Activated CD4-positive, alpha-beta memory T cell treated with anti-CD3 and anti-CD28 coated beads, Interleukin-2, amount 10 ng/mL, durations not matched to agents 7 days and 5 days (primary cell): ENCODE measurements at regions not wholly inside any gene's neighbourhood (a gene's known extent, or its start where the extent isn't known, plus 50 kb on each side); places are given as distances from the start of the nearest gene placed in this dataset.

ENCODE experiments used
- CTCF ChIA-PET: fragments of 350-600 bp; sonication (Branson Sonifier 250); formaldehyde crosslinking; loops from one replicate; lab custom pipeline; 2021; ENCODE audit warnings: antibody characterized with exemption, inconsistent platforms; lab: Charles Lee
- POLR2A ChIA-PET: fragments of 350-600 bp; sonication (Branson Sonifier 250); formaldehyde crosslinking; loops from one replicate; lab custom pipeline; 2021; ENCODE audit warnings: antibody characterized with exemption; lab: Charles Lee
- DNase-seq: peaks from one replicate; pipeline ENCODE4 v3.0.0-alpha.2; 2020
- H3K27ac Mint-ChIP-seq: one replicate; pipeline ENCODE4 v1.8.0; 2021; ENCODE audit warnings: mild to moderate bottlenecking, mixed read lengths
- H3K27me3 Mint-ChIP-seq: one replicate; pipeline ENCODE4 v1.8.0; 2021; ENCODE audit warnings: mixed read lengths
- H3K36me3 Mint-ChIP-seq: one replicate; pipeline ENCODE4 v1.8.0; 2021; ENCODE audit warnings: low read depth, mixed read lengths
- H3K4me1 Mint-ChIP-seq: one replicate; pipeline ENCODE4 v1.8.0; 2021; ENCODE audit warnings: mixed read lengths
- H3K4me3 Mint-ChIP-seq: one replicate; pipeline ENCODE4 v1.8.0; 2021; ENCODE audit warnings: mild to moderate bottlenecking, mixed read lengths
- H3K9me3 Mint-ChIP-seq: one replicate; pipeline ENCODE4 v1.8.0; 2021; ENCODE audit warnings: mixed read lengths

DNA sequence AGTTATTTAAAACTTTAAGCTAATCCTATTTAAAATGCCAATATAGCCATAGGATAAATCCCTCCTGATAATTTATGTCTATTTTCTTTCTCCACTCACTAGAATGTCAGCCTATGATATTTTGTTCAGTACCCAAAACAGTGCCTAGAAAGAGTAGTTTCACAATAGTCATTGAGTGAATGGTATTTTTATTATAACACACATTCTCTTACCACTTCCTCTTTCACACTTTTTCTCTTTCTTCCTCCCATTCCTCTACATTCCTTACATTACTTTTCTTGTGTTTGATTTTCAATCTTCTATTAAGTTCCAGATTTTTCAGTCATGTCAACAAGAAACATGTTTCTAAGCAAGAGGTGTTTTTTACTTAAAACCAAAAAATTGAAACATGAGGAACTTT, 327.6 kb upstream of the UBE2E3 start:
- Mint-ChIP-seq H3K4me1 (no peaks in the 10 kb centered on the region), H3K27me3 (peaks cover 9% of the 10 kb centered on the region), H3K4me3 (no peak overlapping the region), H3K36me3 (no peaks in the 10 kb centered on the region), H3K27ac (no peak overlapping the region), H3K9me3 (no peaks in the 10 kb centered on the region)
- no peak for DNase-seq
- CTCF ChIA-PET, result no interaction called here
- POLR2A ChIA-PET, result no interaction called here

DNA sequence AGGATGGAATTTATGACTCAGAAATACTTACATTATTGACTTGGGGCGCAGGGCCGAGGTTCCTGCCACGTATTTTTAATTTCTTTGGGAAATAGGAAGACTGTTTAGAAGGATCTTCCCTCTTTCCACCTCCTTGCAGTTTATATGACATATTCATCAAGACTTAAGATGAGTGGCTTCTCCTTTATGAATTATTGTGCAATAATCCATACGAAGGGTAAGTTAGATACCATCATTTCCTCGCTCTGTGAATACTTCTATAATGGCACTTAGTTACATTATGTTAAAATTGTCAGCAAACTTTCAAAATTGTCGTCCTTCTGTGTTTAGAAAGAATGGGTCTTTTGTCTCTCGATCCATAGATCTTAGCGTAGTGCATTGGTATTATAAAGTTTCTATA, 328.8 kb upstream of the UBE2E3 start:
- POLR2A ChIA-PET, result no interaction called here
- DNase-seq, result no peak
- H3K36me3 Mint-ChIP-seq, result no peaks in the 10 kb centered on the region
- H3K27me3 Mint-ChIP-seq, result peaks cover 9% of the 10 kb centered on the region
- CTCF ChIA-PET, result no interaction called here
- H3K9me3 Mint-ChIP-seq, result no peaks in the 10 kb centered on the region
- no peaks in the 10 kb centered on the region for H3K4me1 Mint-ChIP-seq
- no peak overlapping the region for H3K27ac Mint-ChIP-seq
- no peak overlapping the region for H3K4me3 Mint-ChIP-seq

DNA sequence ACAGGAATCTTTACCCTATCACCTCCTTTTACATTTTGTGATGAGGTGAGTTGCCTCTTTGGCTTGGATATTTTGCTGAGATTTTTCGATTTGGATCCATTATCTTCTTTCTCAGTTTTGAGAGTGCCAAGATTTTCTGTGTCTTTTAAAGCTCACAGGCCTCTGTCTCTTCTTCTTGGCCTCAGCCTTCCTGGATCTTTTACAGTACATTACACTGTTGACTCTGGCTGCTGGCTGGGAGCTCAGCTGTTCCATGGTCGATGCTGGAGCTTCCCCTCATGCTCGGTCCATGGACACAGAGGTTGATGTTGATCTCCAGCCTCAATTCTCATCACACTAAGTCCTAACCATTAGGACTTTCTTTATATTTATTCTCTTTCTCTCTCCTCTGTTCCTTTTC, 332.8 kb upstream of the UBE2E3 start:
- Mint-ChIP-seq H3K9me3 (no peaks in the 10 kb centered on the region), H3K27ac (no peak overlapping the region), H3K4me1 (no peaks in the 10 kb centered on the region), H3K36me3 (no peaks in the 10 kb centered on the region), H3K27me3 (no peaks in the 10 kb centered on the region), H3K4me3 (no peak overlapping the region)
- ChIA-PET POLR2A (no interaction called here), CTCF (no interaction called here)
- DNase-seq, result no peak

DNA sequence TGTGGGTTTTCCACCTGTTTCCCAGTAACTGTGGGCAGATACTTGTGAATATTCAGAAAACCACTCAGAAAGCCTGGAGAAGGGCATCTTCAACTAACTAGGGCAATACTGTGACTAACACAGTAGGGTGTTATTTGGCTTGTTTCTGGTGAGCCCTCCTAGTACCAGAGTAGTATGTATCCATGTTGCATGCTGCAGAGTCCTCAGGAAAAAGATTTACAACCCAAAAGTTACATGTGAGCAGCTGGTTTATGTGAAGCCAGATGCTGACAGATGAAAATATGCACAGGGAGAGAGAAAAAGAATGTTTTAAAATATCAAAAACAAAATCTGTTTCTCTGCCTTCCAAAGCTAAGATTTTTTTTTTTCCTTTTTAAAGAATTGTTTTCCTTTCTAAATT, 333.2 kb upstream of the UBE2E3 start:
- no peak overlapping the region for H3K4me3 Mint-ChIP-seq

DNA sequence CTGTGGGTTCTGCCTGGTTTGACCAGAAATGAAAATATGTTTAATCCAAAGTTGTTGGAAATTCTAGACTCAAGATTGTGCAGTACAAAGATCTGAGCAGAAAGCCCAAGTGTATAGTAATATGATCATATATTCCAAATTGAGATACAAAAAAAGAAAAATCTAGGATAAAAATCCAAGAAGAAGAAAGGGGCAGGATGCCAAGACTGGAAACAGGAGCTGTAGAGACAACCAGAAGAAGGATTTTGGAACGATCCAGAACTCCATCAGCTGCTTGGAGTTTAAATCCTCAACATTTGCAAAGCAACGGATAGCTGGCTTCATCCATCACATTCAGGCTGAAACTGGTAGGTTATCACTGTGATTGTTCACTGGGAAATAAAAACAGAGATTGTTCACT, 333.6 kb upstream of the UBE2E3 start:
- Mint-ChIP-seq H3K27ac (no peak overlapping the region), H3K4me1 (no peaks in the 10 kb centered on the region), H3K27me3 (no peaks in the 10 kb centered on the region), H3K4me3 (no peak overlapping the region), H3K9me3 (no peaks in the 10 kb centered on the region), H3K36me3 (no peaks in the 10 kb centered on the region)
- CTCF ChIA-PET, result no interaction called here
- POLR2A ChIA-PET, result no interaction called here
- DNase-seq, result no peak

More for the DNA sequence above, 333.2 kb upstream of the UBE2E3 start:
- Mint-ChIP-seq H3K36me3 (no peaks in the 10 kb centered on the region), H3K4me1 (no peaks in the 10 kb centered on the region), H3K27ac (no peak overlapping the region), H3K9me3 (no peaks in the 10 kb centered on the region), H3K27me3 (no peaks in the 10 kb centered on the region)
- ChIA-PET POLR2A (no interaction called here), CTCF (no interaction called here)
- DNase-seq, result no peak

DNA sequence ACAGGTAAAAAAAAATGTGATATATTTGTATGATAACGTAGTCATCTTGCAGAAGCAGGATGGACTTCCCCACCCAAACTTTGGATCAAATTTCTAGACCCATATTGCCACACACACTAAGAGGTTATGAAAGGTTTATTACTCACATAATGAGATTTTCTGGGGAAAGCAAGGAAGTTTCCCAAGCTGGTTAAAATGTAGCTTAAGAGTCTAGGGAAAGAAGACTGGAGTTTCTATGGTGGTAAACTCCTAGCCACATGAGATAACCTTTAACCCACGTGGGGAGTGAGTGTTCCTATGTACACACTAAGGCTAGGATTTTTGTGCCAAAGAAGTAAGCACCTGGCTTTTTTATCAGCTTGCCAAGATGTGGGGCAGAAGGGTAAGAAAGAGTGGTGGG, 335.7 kb upstream of the UBE2E3 start:
- no peaks in the 10 kb centered on the region for H3K27me3 Mint-ChIP-seq
- no peaks in the 10 kb centered on the region for H3K9me3 Mint-ChIP-seq
- POLR2A ChIA-PET, result no interaction called here
- no peak overlapping the region for H3K4me3 Mint-ChIP-seq
- DNase-seq, result no peak
- H3K36me3 Mint-ChIP-seq, result no peaks in the 10 kb centered on the region
- H3K27ac Mint-ChIP-seq, result no peak overlapping the region
- no peaks in the 10 kb centered on the region for H3K4me1 Mint-ChIP-seq
- CTCF ChIA-PET, result no interaction called here

DNA sequence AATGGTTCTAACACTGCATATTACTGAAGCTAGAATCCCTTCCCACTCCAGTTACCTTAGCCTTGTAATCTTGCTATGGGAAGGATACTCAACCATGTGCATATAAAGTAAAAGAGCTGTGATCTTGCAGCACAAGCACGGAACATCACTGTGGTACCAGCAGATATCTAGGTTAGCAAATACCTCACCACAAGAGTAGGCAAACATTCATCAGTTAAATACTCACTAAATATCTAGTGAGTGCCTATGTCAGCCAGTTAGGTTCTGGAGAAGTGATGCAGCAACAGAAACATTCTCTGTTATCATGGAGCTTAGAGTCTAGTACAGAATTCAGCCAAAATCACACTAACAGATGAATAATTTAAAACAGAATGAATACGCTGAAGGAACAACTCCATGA, 349.6 kb upstream of the UBE2E3 start:
- H3K4me1 Mint-ChIP-seq, result no peaks in the 10 kb centered on the region
- POLR2A ChIA-PET, result no interaction called here
- no peak for DNase-seq
- H3K4me3 Mint-ChIP-seq, result no peak overlapping the region
- H3K9me3 Mint-ChIP-seq, result no peaks in the 10 kb centered on the region
- H3K27ac Mint-ChIP-seq, result no peak overlapping the region
- H3K27me3 Mint-ChIP-seq, result peaks cover 2% of the 10 kb centered on the region
- CTCF ChIA-PET, result no interaction called here
- no peaks in the 10 kb centered on the region for H3K36me3 Mint-ChIP-seq

DNA sequence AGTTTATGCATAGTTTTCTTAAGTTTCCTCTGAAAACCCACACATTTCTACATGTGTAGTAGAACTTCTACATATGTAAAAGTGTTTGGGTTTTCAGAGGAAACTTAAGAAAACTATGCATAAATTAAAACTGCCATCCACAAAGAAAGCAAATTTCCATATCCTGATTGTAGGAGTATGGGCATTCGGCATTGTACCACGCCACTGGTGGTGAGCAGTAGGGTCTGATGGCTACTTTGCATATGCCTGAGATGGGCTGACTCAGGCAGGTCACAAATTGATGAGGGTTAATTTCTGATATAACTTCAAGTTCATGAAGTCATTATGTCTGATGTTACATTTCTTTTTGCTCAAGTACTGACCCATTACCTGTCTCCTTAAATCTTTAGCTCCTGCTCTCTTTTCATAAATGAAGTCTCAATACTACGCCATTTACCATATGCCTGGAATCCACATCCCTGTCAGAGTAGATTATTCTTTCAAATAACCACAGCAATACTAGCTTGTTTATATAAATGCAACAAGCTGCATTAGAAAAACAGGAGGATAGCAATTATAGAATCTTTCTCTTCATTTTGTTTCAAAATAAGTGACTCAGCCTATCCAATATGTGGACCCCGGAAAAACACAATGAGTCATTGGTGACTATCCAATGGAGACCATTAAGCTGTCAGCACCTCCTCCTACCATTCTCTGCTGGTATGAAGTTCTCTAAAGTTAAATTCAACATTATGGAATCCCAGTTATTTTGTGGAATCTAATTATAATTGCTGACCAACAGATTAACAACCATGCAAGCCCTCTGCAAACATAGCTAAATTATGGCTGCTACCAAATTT, 355.2 kb upstream of the UBE2E3 start:
- Mint-ChIP-seq H3K4me3 (no peak overlapping the region), H3K27ac (no peak overlapping the region), H3K36me3 (no peaks in the 10 kb centered on the region), H3K4me1 (no peaks in the 10 kb centered on the region), H3K27me3 (peaks cover 2% of the 10 kb centered on the region), H3K9me3 (no peaks in the 10 kb centered on the region)
- no peak for DNase-seq
- ChIA-PET POLR2A (no interaction called here), CTCF (no interaction called here)

DNA sequence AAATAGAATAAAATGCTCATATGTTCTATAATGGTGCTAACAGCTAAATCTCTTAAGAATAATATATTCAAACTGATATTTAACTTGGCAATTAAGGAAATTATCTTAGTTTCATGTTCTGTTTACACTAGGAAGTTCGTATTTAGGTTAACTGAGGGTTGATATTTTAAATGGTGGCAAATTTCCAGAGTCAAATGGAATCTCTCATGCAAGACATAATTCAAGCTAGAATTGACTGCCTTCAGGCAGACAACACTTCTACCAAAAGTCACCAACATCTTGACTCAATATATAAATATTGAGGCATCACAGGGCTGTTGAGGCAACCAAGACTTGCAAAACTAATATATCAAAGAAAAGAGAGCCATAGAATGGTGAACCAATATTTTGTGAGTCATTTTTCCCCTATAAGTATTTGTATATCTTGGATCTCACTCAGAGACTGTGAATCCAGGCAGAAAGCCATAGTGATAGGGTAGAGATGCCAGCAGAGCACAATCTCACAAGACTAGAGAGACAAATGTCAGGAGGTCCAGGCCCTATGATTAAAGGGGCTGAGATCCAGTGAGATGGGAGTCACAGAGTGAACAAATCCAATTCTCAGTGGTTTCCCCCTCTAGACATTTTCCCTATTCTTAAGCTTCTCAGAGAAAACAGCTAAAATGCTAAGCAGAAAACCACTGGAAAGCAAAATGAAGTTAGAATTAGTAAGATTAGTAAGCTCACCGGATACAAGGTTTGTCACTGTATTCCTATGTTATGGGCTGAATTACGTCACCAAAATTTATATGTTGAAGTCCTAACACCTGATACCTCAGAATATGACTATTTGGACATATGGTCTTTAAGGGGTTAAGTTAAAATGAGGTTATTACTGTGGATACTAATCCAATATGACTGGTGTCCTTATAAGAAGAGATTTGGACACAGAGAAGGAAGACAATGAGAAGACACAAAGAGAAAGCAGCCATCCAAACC, 358.2 kb upstream of the UBE2E3 start:
- no peaks in the 10 kb centered on the region for H3K36me3 Mint-ChIP-seq
- no peak for DNase-seq
- H3K4me1 Mint-ChIP-seq, result peaks cover 2% of the 10 kb centered on the region
- CTCF ChIA-PET, result no interaction called here
- POLR2A ChIA-PET, result no interaction called here
- no peaks in the 10 kb centered on the region for H3K9me3 Mint-ChIP-seq
- no peak overlapping the region for H3K27ac Mint-ChIP-seq
- H3K4me3 Mint-ChIP-seq, result no peak overlapping the region
- no peaks in the 10 kb centered on the region for H3K27me3 Mint-ChIP-seq

DNA sequence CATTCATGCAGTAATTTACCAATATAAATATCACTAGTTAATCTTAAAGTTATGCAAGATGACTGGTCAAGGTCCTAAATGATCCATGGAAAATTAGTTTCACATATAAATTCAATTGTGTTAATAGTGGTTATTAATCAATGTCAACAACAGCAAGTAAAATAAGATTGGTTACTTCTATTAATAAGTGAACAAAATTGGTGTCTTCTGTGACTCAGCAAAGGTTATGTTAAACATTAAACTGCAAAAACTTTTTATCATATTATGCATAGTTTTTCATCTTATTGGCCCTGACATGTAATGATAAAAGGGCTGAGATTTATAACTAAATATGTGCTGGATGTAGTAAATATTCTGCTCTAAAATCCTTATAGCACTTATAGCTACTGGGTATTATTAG, 359.0 kb upstream of the UBE2E3 start:
- Mint-ChIP-seq H3K4me1 (peaks cover 2% of the 10 kb centered on the region), H3K9me3 (no peaks in the 10 kb centered on the region), H3K36me3 (no peaks in the 10 kb centered on the region), H3K4me3 (no peak overlapping the region), H3K27ac (no peak overlapping the region), H3K27me3 (no peaks in the 10 kb centered on the region)
- ChIA-PET POLR2A (no interaction called here), CTCF (no interaction called here)
- DNase-seq, result no peak

DNA sequence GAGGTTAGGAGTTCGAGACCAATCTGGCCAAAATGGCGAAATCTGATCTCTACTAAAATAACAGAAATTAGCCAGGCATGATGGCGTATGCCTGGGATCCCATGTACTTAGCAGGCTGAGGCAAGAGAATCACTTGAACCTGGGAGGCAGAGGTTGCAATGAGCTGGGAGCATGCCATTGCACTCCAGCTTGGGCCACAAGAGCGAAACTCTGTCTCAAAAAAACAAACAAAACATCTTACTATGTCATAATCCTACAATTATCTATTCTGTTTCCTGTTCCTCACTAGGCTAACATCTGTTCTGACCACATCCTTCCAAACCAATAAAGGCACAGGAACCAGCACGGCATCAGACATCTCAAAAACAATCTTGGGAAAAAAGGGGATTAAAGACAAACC, 361.8 kb upstream of the UBE2E3 start:
- H3K27me3 Mint-ChIP-seq, result no peaks in the 10 kb centered on the region
- no peaks in the 10 kb centered on the region for H3K36me3 Mint-ChIP-seq
- H3K4me3 Mint-ChIP-seq, result no peak overlapping the region
- H3K4me1 Mint-ChIP-seq, result peaks cover 2% of the 10 kb centered on the region
- H3K9me3 Mint-ChIP-seq, result no peaks in the 10 kb centered on the region
- ChIA-PET CTCF (no interaction called here), POLR2A (no interaction called here)
- H3K27ac Mint-ChIP-seq, result no peak overlapping the region
- DNase-seq, result no peak

DNA sequence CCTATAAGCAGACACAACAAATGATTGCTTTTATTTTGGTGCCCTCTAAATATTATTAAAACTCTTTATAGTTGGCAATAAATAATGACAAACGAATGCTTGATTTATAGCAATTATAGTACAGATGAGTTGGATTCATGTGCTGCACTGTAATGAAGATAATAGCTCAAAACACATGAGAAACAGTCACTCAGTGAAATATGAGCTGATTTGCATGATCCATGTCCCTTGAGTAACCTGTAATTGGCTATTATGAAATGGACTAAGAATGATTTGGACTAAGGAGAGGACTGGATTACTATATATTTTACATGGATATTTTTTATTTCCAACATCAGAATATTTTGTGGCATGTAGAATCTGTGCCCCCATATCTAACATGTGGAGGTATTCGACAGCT, 365.6 kb upstream of the UBE2E3 start:
- DNase-seq, result no peak
- Mint-ChIP-seq H3K4me1 (peaks cover 2% of the 10 kb centered on the region), H3K27ac (no peak overlapping the region), H3K9me3 (no peaks in the 10 kb centered on the region), H3K4me3 (no peak overlapping the region), H3K27me3 (no peaks in the 10 kb centered on the region), H3K36me3 (no peaks in the 10 kb centered on the region)
- ChIA-PET POLR2A (no interaction called here), CTCF (no interaction called here)

DNA sequence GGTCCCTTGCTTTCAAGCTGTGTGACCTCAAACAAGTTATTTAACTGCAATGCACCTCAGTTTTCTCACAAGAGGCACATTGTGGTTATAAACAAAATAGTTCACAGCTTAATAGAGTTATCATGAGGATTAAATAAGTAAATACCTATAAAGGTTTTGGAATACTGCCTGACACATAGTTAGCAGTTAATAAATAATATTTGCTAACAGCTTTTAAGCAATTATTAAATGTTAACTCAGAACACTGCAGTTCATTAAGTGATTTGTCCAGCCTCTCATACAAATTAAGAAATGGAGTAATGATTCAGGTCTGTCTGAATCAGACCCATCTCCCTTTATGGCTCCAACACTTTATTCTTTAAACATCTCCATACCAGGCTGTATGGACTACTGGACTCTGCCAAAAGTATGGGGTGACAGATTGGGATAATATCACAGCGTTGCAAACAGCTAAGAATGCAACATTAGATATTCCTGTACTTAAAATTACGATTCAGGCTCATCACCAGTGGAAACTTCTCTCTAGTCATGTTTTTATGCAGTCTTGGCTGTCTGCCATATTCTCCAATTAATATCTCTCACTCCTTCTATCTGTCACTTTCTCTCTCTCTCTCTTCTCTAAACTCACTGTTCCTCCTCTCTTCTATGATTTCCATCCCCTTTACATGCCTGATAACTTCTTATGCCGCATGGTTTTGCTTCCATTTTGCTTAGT, 370.6 kb upstream of the UBE2E3 start:
- Mint-ChIP-seq H3K27me3 (no peaks in the 10 kb centered on the region), H3K9me3 (no peaks in the 10 kb centered on the region), H3K4me1 (no peaks in the 10 kb centered on the region), H3K27ac (no peak overlapping the region), H3K4me3 (no peak overlapping the region), H3K36me3 (no peaks in the 10 kb centered on the region)
- CTCF ChIA-PET, result no interaction called here
- no peak for DNase-seq
- POLR2A ChIA-PET, result no interaction called here
